ENCODE measurements at regions not wholly inside any gene's neighbourhood (a gene's known extent, or its start where the extent isn't known, plus 50 kb on each side); places are given as distances from the start of the nearest gene placed in this dataset.
"Not testable (repeated sequence)": the region's sequence is repeated elsewhere in the genome, so short reads cannot be mapped to it uniquely, and the experiment has no call there.

DNA sequence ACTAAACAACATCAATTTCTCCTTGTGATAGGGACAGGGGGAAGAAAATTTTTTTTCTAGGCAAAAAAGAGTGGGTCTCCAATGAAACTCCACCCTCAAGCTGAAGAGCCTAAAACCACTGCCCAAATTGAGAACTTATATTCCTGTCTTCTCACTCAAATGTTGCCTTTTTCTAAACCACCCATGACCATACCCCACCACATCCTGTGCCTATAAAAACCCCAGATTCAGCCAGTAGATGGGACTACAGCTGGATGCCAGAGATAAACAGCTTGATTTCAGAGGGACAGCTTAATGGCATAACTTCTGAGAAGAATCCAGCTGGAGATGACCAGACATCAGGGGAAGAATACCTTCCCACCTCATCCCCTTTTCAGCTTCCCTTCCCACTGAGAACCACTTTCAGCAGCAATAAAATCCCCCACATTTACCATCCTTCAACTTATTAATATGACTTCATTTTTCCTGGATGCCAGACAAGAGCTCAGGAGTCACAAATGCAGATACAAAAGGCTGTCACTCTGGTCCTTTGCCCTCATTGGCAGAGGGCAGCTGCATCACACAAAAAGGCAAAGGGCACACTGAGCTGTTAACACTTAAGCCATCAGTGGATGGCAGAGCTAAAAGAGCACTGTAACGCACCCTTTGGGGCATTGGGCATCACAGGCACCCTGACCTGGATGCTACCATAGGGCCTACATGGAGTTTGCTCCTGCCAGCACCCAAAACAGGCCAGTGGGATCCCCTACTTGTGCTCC is 972.5 kb upstream of the CTNND2 start:
- no peak for DNase-seq (ENCODE audit: low spot score)

DNA sequence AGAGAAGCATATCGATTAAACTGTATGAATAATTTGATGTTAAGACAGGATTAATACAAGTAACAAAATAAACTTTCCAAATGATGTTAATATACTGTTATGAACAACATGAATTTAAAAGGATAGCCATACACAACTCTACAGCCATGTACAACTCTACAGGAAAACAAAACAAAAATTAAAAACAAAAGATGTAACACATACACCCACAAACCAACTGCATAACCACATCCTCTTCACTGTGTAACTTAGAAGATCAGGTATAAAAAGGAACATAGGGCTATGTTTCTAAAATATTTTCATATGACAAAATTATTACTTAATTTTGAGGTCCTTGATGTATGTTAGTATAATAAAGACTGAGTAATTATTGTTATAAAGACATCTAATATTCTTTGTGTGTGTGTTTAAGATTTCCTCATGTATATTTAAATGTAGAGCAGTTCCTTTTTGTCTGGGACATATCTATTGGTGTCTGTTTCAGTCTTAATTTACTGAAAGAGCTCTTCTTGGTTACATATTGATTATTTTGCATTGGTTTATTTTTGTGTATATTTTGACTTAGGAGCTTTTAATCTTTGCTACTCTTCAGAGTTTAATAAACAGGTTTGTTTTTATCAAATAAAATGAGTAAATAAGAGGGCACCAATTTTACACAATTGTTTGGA is 966.8 kb upstream of the CTNND2 start:
- DNase-seq (ENCODE audit: low spot score): no peak

DNA sequence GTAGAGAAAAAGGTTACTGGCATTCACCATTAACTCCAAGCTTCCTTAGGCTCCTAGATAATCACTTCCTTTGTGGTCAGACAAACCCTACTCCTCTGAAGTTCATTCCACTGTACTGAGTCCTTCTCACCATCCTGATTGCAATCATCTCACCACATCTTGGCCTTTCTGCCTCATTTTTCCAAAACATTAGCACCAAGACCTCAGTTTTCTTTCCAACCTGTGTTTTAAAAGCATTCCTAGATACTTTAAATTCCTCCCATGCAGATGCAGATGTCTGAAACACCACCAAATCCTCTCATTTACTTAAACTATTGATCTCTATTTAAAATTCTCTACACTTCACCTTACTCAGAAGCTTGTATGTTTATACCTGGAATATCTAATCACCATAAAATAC is 961.3 kb upstream of the CTNND2 start:
- no peak for DNase-seq (ENCODE audit: low spot score)

DNA sequence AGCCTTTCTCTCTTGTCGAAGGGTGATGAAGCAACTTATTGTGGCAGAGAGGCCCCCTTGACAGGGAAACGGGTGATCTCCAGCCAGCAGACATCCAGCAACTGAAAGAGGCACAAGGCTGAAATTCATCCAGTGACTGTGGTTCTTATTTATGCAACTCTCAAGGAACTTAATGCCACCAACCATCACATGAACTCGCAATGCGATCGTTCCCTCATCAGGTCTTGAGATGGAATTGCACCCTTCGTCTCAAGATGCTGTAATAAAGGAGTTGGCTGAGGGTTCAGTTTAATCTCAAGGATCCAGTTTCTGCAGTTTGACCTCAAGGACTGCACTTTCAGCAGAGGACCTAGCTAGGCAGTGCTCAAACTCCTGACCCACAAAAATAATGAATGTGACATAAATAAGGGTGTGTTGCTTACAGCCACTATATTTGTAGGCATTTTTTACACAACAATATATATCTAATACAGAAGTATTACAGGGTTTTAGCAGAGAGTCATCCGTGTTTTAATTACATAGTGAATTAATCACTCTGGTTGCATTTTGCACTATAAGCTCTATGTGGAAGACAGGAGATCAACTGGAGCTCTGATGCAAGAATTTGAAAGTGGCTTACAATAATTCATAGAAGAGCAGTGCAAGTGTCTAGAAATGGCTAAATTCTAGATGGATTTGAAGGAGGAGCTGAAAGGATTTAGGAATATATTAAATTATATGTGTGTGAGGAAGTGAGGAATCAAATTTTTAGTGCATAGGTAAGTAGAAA is 957.8 kb upstream of the CTNND2 start:
- no peak for DNase-seq (ENCODE audit: low spot score)

DNA sequence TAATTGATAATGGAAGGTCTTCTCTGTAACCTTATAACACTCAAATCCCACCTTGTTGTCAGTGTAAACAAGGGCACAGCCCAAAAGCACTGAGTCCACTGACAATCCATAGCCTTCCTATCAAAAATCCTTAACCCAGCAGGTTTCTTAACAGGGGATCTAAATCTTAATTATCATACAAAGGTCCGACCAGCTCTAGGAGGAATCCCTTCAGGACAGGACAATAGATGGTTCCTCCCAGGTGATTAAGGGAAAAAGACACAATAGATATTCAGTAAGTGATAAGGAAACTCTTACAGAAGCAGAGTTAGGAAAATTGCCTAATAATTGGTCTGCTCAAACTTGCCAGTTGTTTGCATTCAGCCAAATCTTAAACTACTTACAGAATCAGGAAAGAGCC is 951.9 kb upstream of the CTNND2 start:
- DNase-seq (ENCODE audit: low spot score): not testable (repeated sequence)

DNA sequence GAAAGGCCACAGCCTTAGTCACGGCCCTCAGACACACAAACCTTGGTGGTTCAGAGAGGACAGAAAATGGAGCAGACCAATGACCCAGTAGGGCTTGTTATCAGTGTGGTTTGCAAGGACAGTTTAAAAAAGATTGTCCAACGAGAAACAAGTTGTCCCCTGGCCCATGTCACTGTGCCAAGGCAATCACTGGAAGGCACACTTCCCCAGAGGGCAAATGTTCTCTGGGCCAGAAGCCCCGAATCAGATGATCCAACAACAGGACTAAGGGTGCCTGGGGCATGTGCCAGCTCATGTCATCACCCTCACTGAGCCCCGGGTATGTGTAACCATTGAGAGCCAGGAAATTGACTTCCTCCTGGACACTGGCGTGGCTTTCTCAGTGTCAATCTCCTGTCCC is 950.1 kb upstream of the CTNND2 start:
- DNase-seq (ENCODE audit: low spot score): no peak

DNA sequence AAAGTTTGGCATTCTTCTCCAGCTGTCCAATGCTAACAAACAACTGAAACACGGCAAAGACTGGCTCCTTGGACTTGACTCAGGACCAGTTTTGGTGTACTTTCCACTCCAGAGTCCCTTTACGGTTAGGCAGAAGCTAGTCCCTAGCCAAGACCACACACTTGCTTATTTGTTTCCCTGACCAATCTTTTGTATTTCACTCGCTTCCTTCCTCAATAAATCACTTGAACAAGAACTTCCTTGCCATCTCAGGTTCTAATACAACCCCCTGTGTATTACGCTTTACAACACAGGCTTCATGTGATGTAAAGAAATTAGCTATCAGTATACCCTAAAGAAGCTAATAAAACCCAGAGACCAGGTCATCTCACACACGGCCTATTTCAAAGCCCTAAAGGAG is 947.5 kb upstream of the CTNND2 start:
- no peak for DNase-seq (ENCODE audit: low spot score)

DNA sequence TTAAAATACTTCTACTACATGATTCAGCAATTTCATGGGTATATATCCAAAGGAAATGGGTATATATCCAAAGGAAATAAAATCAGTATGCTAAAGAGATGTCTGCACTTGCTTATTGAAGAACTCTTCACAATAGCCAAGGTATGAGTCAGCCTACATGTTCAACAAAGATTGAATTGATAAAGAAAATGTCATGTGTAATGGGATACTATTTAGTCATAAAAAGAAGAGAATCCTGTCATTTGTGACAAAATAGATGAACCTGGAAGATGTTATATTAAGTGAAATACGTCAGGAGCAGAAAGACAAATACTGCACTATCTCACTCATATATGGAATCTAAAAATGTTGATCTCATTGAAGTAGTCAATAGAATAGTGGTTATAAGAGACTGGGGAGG is 944.5 kb upstream of the CTNND2 start:
- no peak for DNase-seq (ENCODE audit: low spot score)

DNA sequence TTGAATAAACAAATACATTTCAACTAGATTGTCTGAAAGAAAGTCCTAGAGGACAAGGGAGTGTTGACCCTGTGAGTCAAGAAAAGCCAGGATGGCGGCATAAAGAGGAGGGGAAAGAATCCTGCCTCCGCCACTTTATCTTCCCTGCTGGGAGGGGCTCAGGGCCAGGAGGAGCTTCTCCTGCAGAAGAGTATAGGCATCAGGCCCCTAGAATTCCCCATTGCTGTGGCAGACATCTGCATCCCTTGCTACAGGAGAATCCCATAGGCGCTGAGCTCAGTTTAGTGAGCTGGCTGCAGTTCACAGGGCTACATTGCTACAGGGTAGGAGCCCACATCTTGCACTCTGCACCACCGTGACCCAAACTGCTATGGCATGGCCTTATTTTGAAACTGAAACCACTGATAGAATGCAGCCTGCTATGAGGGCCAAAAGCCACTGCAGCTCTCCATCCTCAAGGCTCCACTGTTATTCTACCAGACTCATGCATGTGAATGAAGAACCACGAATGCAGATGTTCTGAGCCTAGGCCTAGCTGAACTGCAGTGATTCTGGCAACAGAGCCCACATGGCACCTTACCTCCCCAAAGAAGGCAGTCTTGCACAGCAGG is 941.4 kb upstream of the CTNND2 start:
- DNase-seq (ENCODE audit: low spot score): no peak

DNA sequence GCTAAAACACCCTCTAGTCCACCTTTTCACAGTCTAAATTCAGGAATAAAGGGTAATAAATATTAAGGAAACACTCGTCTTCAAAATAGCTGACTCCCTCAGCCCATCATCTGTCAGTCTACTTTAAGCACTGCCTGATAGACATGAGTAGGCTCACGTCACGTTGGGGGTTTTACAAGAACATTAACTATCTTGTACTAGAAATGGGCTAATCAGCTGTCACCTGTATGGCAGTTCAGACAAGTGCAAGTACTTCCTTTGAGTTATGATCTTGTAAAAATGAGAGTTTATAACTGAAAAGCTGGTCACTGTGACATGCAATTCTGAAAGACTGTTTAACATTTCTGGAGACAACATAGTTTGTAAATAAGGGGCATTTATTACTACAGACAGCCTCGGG is 936.7 kb upstream of the CTNND2 start:
- no peak for DNase-seq (ENCODE audit: low spot score)

DNA sequence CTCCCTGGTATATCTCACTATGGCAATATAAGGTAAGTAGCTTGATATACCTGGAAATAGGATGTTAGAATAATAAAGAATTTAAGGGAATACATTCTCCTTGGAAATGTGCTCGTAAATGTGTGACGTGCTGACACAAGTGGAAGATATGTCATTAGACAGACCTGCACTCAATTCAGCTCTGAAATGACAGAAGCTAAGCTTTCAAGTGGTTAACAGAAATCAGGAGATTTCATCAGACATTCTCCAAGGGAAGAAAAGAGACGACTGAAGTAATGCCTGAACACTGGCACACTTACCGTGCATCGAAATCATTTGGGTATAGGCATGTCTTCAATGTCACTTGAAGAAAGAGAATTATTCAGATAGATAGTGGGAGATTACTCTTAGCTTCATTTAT is 933.3 kb upstream of the CTNND2 start:
- DNase-seq (ENCODE audit: low spot score): no peak

DNA sequence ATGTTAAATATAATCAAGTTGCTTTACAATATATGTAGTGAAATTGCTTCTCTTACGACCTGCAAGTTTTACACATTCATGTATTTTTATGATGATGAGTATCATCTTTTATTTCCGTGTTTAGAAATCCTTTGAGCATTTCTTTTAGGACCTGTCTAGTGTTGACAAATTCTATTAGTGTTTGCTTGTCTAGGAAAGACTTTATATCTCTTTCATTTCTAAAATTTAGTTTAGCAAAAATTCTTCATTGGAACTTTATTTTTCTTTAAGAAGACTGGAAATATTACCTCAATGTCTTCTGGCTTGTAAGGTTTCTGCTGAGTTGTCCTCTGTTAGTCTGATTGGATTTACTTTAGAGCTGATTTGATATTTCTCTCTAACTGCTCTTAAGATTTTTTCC is 920.9 kb upstream of the CTNND2 start:
- no peak for DNase-seq (ENCODE audit: low spot score)

DNA sequence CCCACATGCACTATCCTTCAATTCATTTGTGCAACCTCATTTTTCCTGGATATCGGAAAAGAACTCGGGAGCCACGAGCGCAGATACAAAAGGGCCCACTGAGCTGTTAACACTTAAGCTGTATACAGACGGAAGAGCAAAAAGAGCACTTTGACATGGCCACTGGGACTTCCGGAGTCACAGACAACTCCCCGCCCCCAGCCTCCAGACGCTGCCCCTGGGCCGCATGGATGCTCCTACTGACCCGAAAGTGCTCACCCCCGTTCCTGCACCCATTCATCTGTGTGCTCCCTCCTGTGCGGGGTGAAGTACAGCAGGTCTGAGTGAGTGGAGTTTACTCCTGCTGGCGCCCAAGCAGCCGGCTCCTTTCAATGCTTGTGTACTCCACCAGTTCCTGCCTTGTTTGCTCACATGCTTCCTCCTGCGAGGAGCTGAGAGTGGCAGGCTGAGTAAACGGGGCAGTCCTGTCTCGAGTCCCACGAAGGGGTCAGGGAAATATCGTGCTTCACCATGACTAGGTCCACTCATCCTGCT is 901.0 kb upstream of the CTNND2 start:
- DNase-seq (ENCODE audit: low spot score): no peak

DNA sequence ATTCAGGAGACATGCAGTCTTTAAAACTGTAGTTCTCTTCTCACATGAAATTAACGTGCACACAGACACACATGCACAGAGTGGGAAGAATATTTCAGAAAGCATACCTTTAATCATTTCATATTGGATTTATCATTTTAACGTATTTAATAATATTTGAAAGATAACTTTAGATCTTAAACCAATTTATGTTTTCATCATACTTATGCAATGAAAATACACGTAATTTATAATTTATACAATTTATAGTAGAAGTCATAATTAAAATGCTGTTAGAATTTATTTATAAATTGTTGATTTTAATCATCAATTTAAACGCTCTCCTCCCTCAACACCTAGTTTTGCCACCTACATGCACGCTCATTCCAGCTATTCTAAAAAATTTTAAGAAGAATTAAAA is 894.9 kb upstream of the CTNND2 start:
- no peak for DNase-seq (ENCODE audit: low spot score)

DNA sequence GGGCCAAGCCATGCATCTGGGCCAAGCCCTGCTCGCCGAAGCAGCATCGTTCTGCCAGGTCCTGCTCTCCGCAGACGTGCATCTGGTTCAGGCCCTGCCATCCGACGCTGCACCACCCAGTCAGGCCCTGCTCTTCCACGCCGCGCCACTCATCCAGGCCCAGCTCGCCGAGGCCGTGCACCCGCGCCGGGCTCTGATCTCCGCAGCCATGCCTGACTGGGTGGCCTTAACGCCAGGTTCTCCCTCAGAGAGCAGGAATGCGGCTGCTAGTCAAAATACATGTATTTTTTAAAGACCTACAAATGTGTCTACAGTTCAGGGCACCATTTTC is 891.1 kb upstream of the CTNND2 start:
- DNase-seq (ENCODE audit: low spot score): no peak

DNA sequence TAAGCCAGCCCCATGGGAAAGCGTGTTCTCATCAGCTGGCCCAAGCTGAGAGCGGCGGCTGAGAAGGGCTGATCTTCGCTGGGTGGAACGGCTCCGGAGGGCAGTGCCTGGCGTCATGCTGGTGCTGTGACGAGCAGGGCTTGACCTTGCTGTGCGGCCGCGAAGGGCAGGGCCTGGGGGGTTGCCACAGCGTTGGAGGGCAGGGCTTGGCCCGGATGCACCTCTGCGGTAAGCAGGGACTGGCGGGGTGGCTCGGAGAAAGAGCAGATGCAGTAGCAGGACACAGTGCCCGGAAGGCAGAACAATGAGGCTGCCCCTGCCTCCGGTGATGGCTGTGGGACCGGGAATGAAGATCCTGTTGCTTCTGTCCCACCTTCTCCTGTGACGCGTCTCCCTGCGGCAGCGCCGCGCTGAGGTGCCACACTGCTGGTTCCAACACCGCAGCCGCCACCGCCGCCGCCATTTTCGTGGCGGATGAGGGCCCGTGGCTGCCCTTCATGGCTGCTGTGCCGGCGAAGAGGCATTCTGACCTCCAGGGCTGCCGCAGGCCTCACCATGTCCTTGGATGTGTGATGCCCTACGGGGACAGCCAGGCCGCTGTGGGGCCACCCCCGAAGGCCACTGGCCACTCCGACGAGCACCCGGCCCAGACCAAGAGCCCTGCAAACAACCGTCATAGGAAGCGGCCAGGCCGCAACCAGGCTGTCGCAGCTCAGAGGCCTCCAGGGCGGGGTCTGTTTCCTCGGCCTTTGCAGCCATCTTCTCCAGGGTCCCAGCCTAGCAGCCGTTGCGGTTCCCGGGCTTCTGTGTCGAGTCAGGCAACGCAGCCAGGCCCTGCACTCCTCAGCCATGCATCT is 890.5 kb upstream of the CTNND2 start:
- no peak for DNase-seq (ENCODE audit: low spot score)

DNA sequence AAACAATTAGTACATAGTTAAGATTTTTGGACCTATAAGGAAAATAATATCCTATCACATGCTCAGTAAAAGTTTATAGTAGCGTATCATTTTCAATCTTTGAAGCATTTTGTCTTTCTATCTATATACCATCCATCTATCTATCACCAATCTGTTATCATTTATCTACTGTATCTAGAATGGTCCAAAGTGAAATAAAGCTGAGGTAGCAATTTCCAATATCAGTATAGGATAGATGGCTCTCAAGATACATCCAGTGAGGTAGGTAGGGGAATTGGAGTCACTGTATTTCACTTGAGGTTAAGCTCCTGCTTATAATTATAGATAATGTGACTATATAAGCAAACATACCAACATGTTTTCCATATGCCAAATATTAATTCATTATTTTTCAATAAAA is 889.1 kb upstream of the CTNND2 start:
- DNase-seq (ENCODE audit: low spot score): no peak

DNA sequence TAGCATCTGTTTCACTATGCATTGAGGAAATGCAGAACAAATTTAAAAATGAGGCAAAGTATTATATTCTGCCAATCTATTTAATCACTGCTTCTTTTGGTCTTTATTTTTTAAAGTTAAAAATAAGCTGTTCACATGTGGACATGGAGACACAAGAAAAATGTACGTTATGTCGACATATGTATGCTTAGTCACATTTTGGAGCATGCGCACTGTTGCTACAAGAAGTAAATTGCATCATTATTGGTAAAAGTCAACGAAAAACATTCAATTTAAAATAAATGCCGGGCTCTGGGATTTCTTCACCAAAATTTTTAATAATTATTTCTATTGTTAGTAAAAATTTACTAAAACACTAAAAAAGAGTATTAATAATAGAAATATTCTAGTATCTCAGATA is 876.3 kb upstream of the CTNND2 start:
- DNase-seq (ENCODE audit: low spot score): no peak

DNA sequence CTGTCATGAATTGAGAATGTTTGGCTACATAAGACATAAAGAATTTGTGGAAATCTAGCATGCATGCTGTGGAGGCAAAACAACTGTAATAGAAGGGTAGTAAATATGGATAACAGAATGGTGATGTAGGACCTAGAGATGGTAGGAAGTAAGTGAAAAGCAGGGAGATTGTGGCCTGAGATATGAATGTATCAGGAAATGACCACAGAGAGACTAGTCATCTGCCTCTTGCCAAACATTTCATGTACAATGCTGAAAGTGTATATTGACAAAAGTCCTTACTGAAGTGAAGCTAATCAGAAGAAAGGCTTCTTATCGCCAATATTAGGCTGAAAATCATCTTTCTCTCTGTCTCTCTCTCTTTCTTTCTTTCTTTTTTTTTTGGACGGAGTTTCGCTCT is 873.1 kb upstream of the CTNND2 start:
- no peak for DNase-seq (ENCODE audit: low spot score)

DNA sequence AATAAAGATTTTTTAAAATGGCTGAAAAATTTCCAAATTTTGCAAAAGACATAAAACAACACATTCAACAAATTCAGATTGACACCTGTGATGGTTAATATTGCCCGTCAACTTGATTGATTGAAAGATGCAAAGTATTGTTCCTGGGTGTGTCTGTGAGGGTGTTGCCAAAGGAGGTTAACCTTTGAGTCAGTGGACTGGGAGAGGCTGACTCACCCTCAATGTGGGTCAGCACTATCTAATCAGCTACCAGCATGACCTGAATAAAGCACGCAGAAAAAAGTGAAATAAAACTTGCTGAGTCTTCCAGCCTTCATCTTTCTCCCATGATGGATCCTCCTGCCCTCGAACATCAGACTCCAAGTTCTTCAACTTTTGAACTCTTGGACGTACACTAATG is 868.0 kb upstream of the CTNND2 start:
- peak; percentile 11 for DNase-seq (ENCODE audit: low spot score)

DNA sequence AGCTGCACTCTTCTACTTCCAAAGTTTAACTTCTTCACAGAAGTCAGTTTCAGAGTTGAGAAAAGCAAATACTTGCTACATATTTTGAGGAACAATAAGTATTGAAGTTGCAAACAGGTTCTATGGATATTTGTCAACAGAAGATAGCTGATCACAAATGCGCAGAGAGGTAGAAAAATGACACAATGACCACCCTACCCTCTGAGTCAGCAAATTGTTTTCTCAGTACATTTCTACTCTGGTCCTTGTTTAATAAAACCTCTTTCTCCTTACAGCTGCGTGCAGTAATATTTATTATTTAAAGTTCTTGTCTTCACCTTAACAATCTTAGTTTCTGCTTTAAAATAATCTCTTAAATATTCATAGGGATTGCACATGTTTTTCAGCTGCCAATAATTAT is 855.1 kb upstream of the CTNND2 start:
- DNase-seq (ENCODE audit: low spot score): no peak

DNA sequence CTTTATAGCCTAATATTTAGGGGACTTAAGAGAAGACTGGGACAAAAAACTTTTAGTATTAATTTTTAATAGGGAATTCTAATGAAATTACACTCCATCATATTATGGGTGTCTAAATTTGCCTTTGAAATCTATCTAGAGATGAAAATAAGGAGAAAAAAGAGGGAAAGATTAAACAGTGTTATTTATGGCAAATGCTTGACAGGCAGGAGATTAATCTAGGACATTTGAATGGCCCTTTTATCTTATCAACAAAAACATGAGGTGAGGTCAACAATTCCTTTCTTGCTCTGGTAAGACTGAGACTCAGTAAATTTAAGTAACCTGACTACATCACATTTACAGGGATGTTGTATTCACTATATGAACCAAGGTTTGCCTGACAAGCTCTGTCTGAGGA is 852.8 kb upstream of the CTNND2 start:
- no peak for DNase-seq (ENCODE audit: low spot score)
